Esophagus muscularis mucosa (tissue), 4 donors: ENCODE measurements at regions not wholly inside any gene's neighbourhood (a gene's known extent, or its start where the extent isn't known, plus 50 kb on each side); places are given as distances from the start of the nearest gene placed in this dataset.

Source experiments
- CTCF ChIP-seq, 3 experiments: fragments of 200-600 bp in 2 of 3; fragments of 450-650 bp in 1 of 3; sonication (generic) in 2 of 3; IDR thresholded peaks; one replicate each; pipeline ENCODE4 v1.5.1; 2017 to 2019; ENCODE audit warnings: antibody characterized with exemption in 3 of 3, mild to moderate bottlenecking in 2 of 3, moderate library complexity in 1 of 3
- EP300 ChIP-seq: sonication (generic); formaldehyde crosslinking; IDR thresholded peaks from one replicate; pipeline ENCODE4 v1.6.1; 2017; ENCODE audit warnings: antibody characterized with exemption
- POLR2A ChIP-seq: fragments of 450-650 bp; IDR thresholded peaks from one replicate; pipeline ENCODE4 v1.6.1; 2017; ENCODE audit warnings: antibody characterized with exemption, moderate library complexity, mild to moderate bottlenecking, low read depth
- POLR2AphosphoS5 ChIP-seq, 2 donors: sonication (generic); formaldehyde crosslinking; IDR thresholded peaks; one replicate each; pipeline ENCODE4 v1.6.1; 2017; ENCODE audit warnings: antibody characterized with exemption in 2 of 2

DNA sequence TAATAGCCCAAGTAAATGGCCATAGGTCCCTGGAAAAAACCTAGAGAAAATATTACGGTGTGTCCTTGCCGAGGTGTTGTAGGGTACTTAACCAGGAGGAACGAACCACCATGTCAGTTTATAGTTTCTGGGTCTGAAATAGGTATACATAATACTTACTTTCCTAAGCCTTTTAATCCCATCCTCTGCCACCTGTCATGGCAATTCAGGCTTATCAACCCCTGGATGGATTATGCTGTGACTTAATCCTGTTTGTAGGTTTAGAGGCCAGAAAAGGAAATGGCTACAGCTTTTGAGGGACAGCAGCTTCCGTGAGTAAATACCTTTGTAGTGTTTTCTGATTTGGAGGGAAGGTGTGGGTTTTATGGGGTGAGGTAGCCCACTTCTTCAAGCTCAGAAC is 89.1 kb upstream of the PTPRD start:
- TF ChIP-seq CTCF (IDR thresholded peaks at IDR 0.05) = no peak
- TF ChIP-seq POLR2AphosphoS5 (IDR thresholded peaks at IDR 0.05) = no peak
- TF ChIP-seq POLR2A = no peak
- TF ChIP-seq EP300 = no peak
